ENCODE measurements at regions not wholly inside any gene's neighbourhood (a gene's known extent, or its start where the extent isn't known, plus 50 kb on each side); places are given as distances from the start of the nearest gene placed in this dataset.
"Not testable (repeated sequence)": the region's sequence is repeated elsewhere in the genome, so short reads cannot be mapped to it uniquely, and the experiment has no call there.

GRCh38 chr6:141175458-141175857 is 957.3 kb upstream of the GJE1 start:
- H3K27me3 Mint-ChIP-seq (ENCODE audit: insufficient read depth); intact Hi-C loops (cut with micrococcal nuclease): not testable (repeated sequence)

GRCh38 chr6:141174932-141175331 is 957.8 kb upstream of the GJE1 start:
- H3K36me3 Mint-ChIP-seq (ENCODE audit: low read depth): no peaks in the 10 kb centered on the region
- no peaks in the 10 kb centered on the region for H3K4me1 Mint-ChIP-seq (ENCODE audit: low read depth)
- intact Hi-C loops (cut with micrococcal nuclease): no loop called here
- no peaks in the 10 kb centered on the region for H3K27me3 Mint-ChIP-seq (ENCODE audit: insufficient read depth)
- DNase-seq (ENCODE audit: low spot score): no peak
- H3K4me3 Mint-ChIP-seq: no peak overlapping the region
- H3K9me3 Mint-ChIP-seq: no peaks in the 10 kb centered on the region
- no peak overlapping the region for H3K27ac Mint-ChIP-seq

More at GRCh38 chr6:141175458-141175857, 957.3 kb upstream of the GJE1 start:
- not testable (repeated sequence) for H3K9me3 Mint-ChIP-seq; H3K27ac Mint-ChIP-seq; H3K36me3 Mint-ChIP-seq (ENCODE audit: low read depth); H3K4me1 Mint-ChIP-seq (ENCODE audit: low read depth); H3K4me3 Mint-ChIP-seq; DNase-seq (ENCODE audit: low spot score)

DNA sequence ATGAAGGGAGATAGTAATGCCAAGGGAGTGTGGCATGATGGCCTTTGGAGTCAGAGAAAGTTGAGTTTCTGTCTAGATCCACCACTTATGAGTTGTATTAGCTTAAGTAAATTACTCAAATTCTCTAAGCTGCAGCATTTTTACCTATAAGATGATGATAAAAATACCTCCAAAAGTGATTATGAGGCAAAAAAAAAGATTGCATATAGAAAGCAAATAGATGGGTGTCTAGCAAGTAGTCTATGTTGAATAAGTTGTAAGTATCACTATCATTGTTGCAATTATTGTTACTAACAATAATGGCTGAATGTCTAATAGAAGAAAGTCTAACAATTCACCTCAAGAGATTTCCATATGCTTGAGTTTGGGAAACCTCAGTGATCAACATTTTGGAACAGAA is 959.2 kb upstream of the GJE1 start:
- Mint-ChIP-seq H3K4me3 (no peak overlapping the region), H3K4me1 (ENCODE audit: low read depth) (no peaks in the 10 kb centered on the region), H3K27me3 (ENCODE audit: insufficient read depth) (no peaks in the 10 kb centered on the region), H3K27ac (no peak overlapping the region), H3K9me3 (no peaks in the 10 kb centered on the region), H3K36me3 (ENCODE audit: low read depth) (no peaks in the 10 kb centered on the region)
- intact Hi-C loops (cut with micrococcal nuclease): no loop called here
- DNase-seq (ENCODE audit: low spot score): no peak

DNA sequence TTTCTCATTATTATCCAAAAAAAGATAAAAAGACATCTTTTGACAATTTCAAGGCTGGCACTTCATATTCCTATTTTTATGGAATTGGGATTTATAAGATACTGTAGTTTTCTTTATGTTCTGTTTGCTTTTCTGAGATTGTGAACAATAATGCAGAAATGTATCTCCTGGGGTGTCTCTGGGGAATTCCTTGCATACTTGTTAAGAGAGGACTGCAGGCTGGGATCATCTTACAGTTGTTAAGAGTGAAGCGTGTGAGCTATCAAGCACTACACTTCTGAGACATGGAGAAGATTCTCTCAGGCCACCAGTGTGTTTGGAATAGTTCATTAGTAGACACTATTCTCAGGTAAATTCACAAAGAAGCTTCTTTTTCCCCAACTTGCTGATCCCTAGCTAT is 963.3 kb upstream of the GJE1 start:
- intact Hi-C loops (cut with micrococcal nuclease): no loop called here
- no peak for DNase-seq (ENCODE audit: low spot score)
- Mint-ChIP-seq H3K4me1 (ENCODE audit: low read depth) (no peaks in the 10 kb centered on the region), H3K27me3 (ENCODE audit: insufficient read depth) (no peaks in the 10 kb centered on the region), H3K36me3 (ENCODE audit: low read depth) (no peaks in the 10 kb centered on the region), H3K27ac (no peak overlapping the region), H3K9me3 (peaks cover 3% of the 10 kb centered on the region), H3K4me3 (no peak overlapping the region)

DNA sequence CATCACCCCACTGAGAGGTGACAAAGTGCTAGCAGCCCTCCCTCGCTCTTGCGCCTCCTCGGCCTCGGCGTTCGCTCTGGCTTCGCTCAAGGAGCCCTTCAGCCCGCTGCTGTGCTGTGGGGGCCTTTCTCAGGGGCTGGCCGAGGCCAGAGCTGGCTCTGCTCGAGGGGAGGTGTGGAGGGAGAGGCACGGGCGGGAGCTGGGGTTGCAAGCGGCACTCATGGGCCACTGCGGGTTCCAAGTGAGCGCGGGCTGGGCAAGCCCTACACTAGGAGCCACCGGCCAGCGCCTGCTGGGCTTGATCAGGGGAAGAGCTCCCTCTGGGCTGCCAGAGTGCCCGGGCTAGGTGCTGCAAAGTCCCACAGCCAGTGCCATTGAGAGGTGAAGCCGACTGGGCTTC is 964.8 kb upstream of the GJE1 start:
- no peaks in the 10 kb centered on the region for H3K36me3 Mint-ChIP-seq (ENCODE audit: low read depth)
- H3K27ac Mint-ChIP-seq: no peak overlapping the region
- intact Hi-C loops (cut with micrococcal nuclease): no loop called here
- peaks cover 3% of the 10 kb centered on the region for H3K9me3 Mint-ChIP-seq
- DNase-seq (ENCODE audit: low spot score): no peak
- H3K27me3 Mint-ChIP-seq (ENCODE audit: insufficient read depth): no peaks in the 10 kb centered on the region
- H3K4me1 Mint-ChIP-seq (ENCODE audit: low read depth): no peaks in the 10 kb centered on the region
- no peak overlapping the region for H3K4me3 Mint-ChIP-seq

GRCh38 chr6:141165002-141165665 is 967.6 kb upstream of the GJE1 start:
- Mint-ChIP-seq H3K36me3 (ENCODE audit: low read depth) (no peaks in the 10 kb centered on the region), H3K27me3 (ENCODE audit: insufficient read depth) (no peaks in the 10 kb centered on the region), H3K4me1 (ENCODE audit: low read depth) (no peaks in the 10 kb centered on the region), H3K9me3 (peaks cover 3% of the 10 kb centered on the region), H3K27ac (no peak overlapping the region), H3K4me3 (no peak overlapping the region)
- no peak for DNase-seq (ENCODE audit: low spot score)
- intact Hi-C loops (cut with micrococcal nuclease): no loop called here

DNA sequence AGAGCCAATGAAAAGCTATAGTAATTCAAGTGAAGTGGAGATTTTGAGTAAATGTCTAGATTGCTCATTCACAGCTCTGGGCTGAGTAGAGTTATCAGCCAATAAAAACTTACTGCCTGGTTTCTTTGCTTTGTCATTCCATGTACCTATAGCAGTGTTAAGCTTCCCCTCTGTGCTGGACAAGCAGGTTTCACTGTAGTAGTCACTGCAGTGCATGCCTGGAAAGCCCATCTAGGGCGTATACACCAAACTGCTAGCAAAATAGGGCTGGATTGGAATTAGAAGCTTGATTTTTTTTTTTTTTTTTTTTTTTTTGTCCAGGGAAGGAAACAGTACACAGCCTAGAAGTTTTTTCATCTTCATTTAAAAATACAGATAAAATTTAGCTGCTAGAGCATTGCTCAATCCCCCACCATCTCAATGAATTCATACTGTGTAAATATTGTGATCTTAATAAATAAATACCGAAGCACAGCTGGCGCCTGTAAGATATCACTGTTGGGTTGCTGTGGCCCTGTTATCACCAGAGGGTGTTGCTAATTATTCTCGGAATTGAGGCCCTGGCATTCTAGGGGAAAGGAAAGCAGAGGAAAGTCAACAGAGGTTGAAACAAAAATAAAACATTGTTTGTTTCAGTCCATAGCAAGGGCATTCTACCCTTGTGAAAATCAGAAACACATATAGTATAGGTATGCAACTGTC is 968.5 kb upstream of the GJE1 start:
- intact Hi-C loops (cut with micrococcal nuclease): no loop called here
- Mint-ChIP-seq H3K4me1 (ENCODE audit: low read depth) (no peaks in the 10 kb centered on the region), H3K27ac (no peak overlapping the region), H3K27me3 (ENCODE audit: insufficient read depth) (no peaks in the 10 kb centered on the region), H3K9me3 (peaks cover 3% of the 10 kb centered on the region), H3K4me3 (no peak overlapping the region), H3K36me3 (ENCODE audit: low read depth) (no peaks in the 10 kb centered on the region)
- no peak for DNase-seq (ENCODE audit: low spot score)

GRCh38 chr6:141163107-141163506 is 969.6 kb upstream of the GJE1 start:
- DNase-seq (ENCODE audit: low spot score): no peak
- H3K4me3 Mint-ChIP-seq: no peak overlapping the region
- H3K36me3 Mint-ChIP-seq (ENCODE audit: low read depth): no peaks in the 10 kb centered on the region
- H3K4me1 Mint-ChIP-seq (ENCODE audit: low read depth): no peaks in the 10 kb centered on the region
- H3K9me3 Mint-ChIP-seq: peaks cover 3% of the 10 kb centered on the region
- intact Hi-C loops (cut with micrococcal nuclease): no loop called here
- no peaks in the 10 kb centered on the region for H3K27me3 Mint-ChIP-seq (ENCODE audit: insufficient read depth)
- no peak overlapping the region for H3K27ac Mint-ChIP-seq

- Mint-ChIP-seq H3K27ac (no peak overlapping the region), H3K27me3 (ENCODE audit: insufficient read depth) (no peaks in the 10 kb centered on the region), H3K4me1 (ENCODE audit: low read depth) (no peaks in the 10 kb centered on the region), H3K4me3 (no peak overlapping the region), H3K9me3 (no peaks in the 10 kb centered on the region), H3K36me3 (ENCODE audit: low read depth) (no peaks in the 10 kb centered on the region)
- no peak for DNase-seq (ENCODE audit: low spot score)
- intact Hi-C loops (cut with micrococcal nuclease): no loop called here
These were observed 974.0 kb upstream of the GJE1 start for GRCh38 chr6:141158740-141159139.

GRCh38 chr6:141153563-141153962 is 979.2 kb upstream of the GJE1 start:
- H3K4me3 Mint-ChIP-seq: no peak overlapping the region
- H3K27ac Mint-ChIP-seq: no peak overlapping the region
- intact Hi-C loops (cut with micrococcal nuclease): no loop called here
- H3K36me3 Mint-ChIP-seq (ENCODE audit: low read depth): no peaks in the 10 kb centered on the region
- no peak for DNase-seq (ENCODE audit: low spot score)
- no peaks in the 10 kb centered on the region for H3K27me3 Mint-ChIP-seq (ENCODE audit: insufficient read depth)
- peaks cover 3% of the 10 kb centered on the region for H3K9me3 Mint-ChIP-seq
- H3K4me1 Mint-ChIP-seq (ENCODE audit: low read depth): no peaks in the 10 kb centered on the region

DNA sequence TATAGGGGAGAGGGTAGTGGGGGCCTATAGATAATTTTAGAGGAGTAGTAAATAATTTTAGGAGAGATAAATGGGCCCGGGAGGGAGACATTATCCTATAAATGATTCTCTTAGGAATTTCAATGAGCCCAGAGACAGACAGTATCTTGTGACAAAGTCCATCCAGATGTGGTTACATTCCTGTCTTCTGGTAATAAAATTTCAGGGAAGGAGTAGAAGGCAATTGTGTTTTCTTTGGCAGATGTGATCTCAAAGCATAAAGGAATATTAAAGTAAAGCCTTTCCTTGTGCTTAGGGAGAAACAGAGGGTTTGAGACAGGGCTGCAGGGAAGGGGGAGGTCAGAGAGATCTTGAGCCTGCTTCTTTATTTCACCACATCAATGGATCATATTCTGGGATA is 979.8 kb upstream of the GJE1 start:
- no peak for DNase-seq (ENCODE audit: low spot score)
- peak overlapping the region; percentile 11 for H3K27ac Mint-ChIP-seq
- H3K4me3 Mint-ChIP-seq: no peak overlapping the region
- H3K27me3 Mint-ChIP-seq (ENCODE audit: insufficient read depth): no peaks in the 10 kb centered on the region
- H3K9me3 Mint-ChIP-seq: peaks cover 3% of the 10 kb centered on the region
- no peaks in the 10 kb centered on the region for H3K36me3 Mint-ChIP-seq (ENCODE audit: low read depth)
- intact Hi-C loops (cut with micrococcal nuclease): no loop called here
- no peaks in the 10 kb centered on the region for H3K4me1 Mint-ChIP-seq (ENCODE audit: low read depth)

- H3K9me3 Mint-ChIP-seq: peaks cover 3% of the 10 kb centered on the region
- DNase-seq (ENCODE audit: low spot score): no peak
- H3K4me1 Mint-ChIP-seq (ENCODE audit: low read depth): no peaks in the 10 kb centered on the region
- no peak overlapping the region for H3K4me3 Mint-ChIP-seq
- H3K27me3 Mint-ChIP-seq (ENCODE audit: insufficient read depth): no peaks in the 10 kb centered on the region
- no peak overlapping the region for H3K27ac Mint-ChIP-seq
- intact Hi-C loops (cut with micrococcal nuclease): no loop called here
- no peaks in the 10 kb centered on the region for H3K36me3 Mint-ChIP-seq (ENCODE audit: low read depth)
These were observed 980.9 kb upstream of the GJE1 start for GRCh38 chr6:141151710-141152417.

DNA sequence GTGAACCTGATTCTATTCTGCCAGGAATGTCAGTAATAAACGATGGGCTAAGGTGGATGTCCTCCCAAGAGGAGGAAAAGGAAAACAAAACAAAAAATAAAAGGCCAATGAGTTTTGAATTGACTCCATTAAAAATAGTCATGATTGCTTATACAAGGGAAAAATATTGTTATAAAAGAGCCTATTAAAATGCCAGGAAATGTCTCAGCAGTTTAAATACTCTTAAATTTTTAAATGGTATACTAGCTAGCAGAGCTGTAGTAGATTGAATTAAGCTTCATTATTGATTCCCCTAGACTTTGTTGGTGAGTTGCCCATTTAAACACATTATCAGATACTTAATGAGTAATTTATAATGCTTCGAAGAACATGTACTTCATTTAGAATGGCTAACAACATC is 990.9 kb upstream of the GJE1 start:
- Mint-ChIP-seq H3K4me1 (ENCODE audit: low read depth) (no peaks in the 10 kb centered on the region), H3K9me3 (no peaks in the 10 kb centered on the region), H3K4me3 (no peak overlapping the region), H3K27ac (no peak overlapping the region), H3K36me3 (ENCODE audit: low read depth) (no peaks in the 10 kb centered on the region), H3K27me3 (ENCODE audit: insufficient read depth) (peaks cover 3% of the 10 kb centered on the region)
- DNase-seq (ENCODE audit: low spot score): no peak
- intact Hi-C loops (cut with micrococcal nuclease): no loop called here

All from activated T-helper 1 cell treated with anti-CD3 and anti-CD28 coated beads, Interleukin-12 subunit alpha, Interleukin-12 subunit beta, Interleukin-2, Interleukin-4 antibody, amounts not matched to agents 30 ng/mL and 10 ng/mL and 1 ng/mL, durations not matched to agents 14 hours and 24 hours and 36 hours (primary cell).